Liver (tissue), 3 donors: ENCODE measurements at regions not wholly inside any gene's neighbourhood (a gene's known extent, or its start where the extent isn't known, plus 50 kb on each side); places are given as distances from the start of the nearest gene placed in this dataset.

Experiments
- ATF3 ChIP-seq: IDR thresholded peaks from 2 replicates; pipeline ENCODE4 v1.6.1; 2016; ENCODE audit warnings: antibody characterized with exemption
- CTCF ChIP-seq: fragments of 150-350 bp; IDR thresholded peaks from 2 replicates; pipeline ENCODE4 v1.5.1; 2017; ENCODE audit warnings: improper control_type of control experiment, low read depth, low read length; ENCODE audit not compliant: missing input control
- EGR1 ChIP-seq, 2 donors: IDR thresholded peaks; 2 replicates each; pipeline ENCODE4 v1.6.1; 2016 to 2018; ENCODE audit warnings: antibody characterized with exemption in 2 of 2, low read depth in 2 of 2
- GABPA ChIP-seq, 2 donors: IDR thresholded peaks in 1 of 2; conservative IDR thresholded peaks in 1 of 2; 2 replicates each; pipeline ENCODE4 v1.6.1; 2016; ENCODE audit warnings: antibody characterized with exemption in 2 of 2, mild to moderate bottlenecking in 1 of 2, moderate library complexity in 1 of 2
- HNF4A ChIP-seq, 2 donors: conservative IDR thresholded peaks; 2 replicates each; pipeline ENCODE4 v1.6.1; 2016; ENCODE audit warnings: antibody characterized with exemption in 2 of 2, mild to moderate bottlenecking in 2 of 2
- JUND ChIP-seq, 2 donors: IDR thresholded peaks; 2 replicates each; pipeline ENCODE4 v1.6.1; 2016; ENCODE audit warnings: antibody characterized with exemption in 2 of 2
- MAX ChIP-seq: IDR thresholded peaks from 2 replicates; pipeline ENCODE4 v1.6.1; 2016; ENCODE audit warnings: antibody characterized with exemption
- NR2F2 ChIP-seq: IDR thresholded peaks from 2 replicates; pipeline ENCODE4 v1.6.1; 2016; ENCODE audit warnings: antibody characterized with exemption
- RAD21 ChIP-seq, 2 donors: IDR thresholded peaks; 2 replicates each; pipeline ENCODE4 v1.6.1; 2016; ENCODE audit warnings: antibody characterized with exemption in 2 of 2, mild to moderate bottlenecking in 2 of 2
- REST ChIP-seq: IDR thresholded peaks from 2 replicates; pipeline ENCODE4 v1.6.1; 2016; ENCODE audit warnings: antibody characterized with exemption, mild to moderate bottlenecking
- YY1 ChIP-seq: IDR thresholded peaks from 2 replicates; pipeline ENCODE4 v1.6.1; 2016; ENCODE audit warnings: antibody characterized with exemption, mild to moderate bottlenecking
- ZBTB33 ChIP-seq: IDR thresholded peaks from 2 replicates; pipeline ENCODE4 v1.6.1; 2016; ENCODE audit warnings: antibody characterized with exemption
- donor health status: healthy.
- donor health status: healthy.

- TF ChIP-seq CTCF (no peak), REST (no peak), RAD21 (IDR thresholded peaks at IDR 0.05) (no peak), EGR1 (IDR thresholded peaks at IDR 0.05; ENCODE audit: low read depth in 2 of 2) (no peak), MAX (no peak), ATF3 (no peak), NR2F2 (no peak), GABPA (IDR thresholded peaks at IDR 0.05 in 1 of 2, conservative IDR thresholded peaks at IDR 0.05 in 1 of 2) (no peak), HNF4A (conservative IDR thresholded peaks at IDR 0.05) (no peak), JUND (IDR thresholded peaks at IDR 0.05) (no peak), ZBTB33 (no peak), YY1 (no peak)
These were observed 209.9 kb downstream of the PARM1 start for GRCh38 chr4:75142850-75143249.
